Natural killer cell (primary cell): ENCODE measurements at regions not wholly inside any gene's neighbourhood (a gene's known extent, or its start where the extent isn't known, plus 50 kb on each side); places are given as distances from the start of the nearest gene placed in this dataset.
A peak's percentile ranks its signal among the peaks of the same experiment; 100 is the strongest.

Experiments used
- ATAC-seq, 3 donors: fragments of 150-1000 bp in 2 of 3; fragments of 200-7000 bp in 1 of 3; cut with Tn5 transposase; 1 replicate in 1 of 3; 2 replicates in 2 of 3; pipeline ENCODE4 v1.10.0; 2021; ENCODE audit warnings: mild to moderate bottlenecking in 2 of 3, moderate library complexity in 2 of 3
- DNase-seq, 2 donors: peaks; one replicate each; pipeline versions ENCODE4 v3.0.0 to v3.0.0-alpha.2; 2013 to 2021; ENCODE audit warnings: mixed read lengths in 1 of 2
- H3K27ac ChIP-seq: one replicate; pipeline ENCODE4 v1.5.1; 2013; ENCODE audit warnings: mild to moderate bottlenecking, low read length
- H3K27me3 ChIP-seq: one replicate; pipeline ENCODE4 v1.6.1; 2013; ENCODE audit warnings: low read length; ENCODE audit not compliant: control insufficient read depth, insufficient read depth
- H3K36me3 ChIP-seq: one replicate; pipeline ENCODE4 v1.6.1; 2013; ENCODE audit warnings: low read length; ENCODE audit not compliant: control insufficient read depth, insufficient read depth
- H3K4me1 ChIP-seq: one replicate; pipeline ENCODE4 v1.6.1; 2013; ENCODE audit warnings: low read length; ENCODE audit not compliant: control insufficient read depth, insufficient read depth
- H3K4me3 ChIP-seq: one replicate; pipeline ENCODE4 v1.5.1; 2013; ENCODE audit warnings: low read length
- H3K9me3 ChIP-seq: one replicate; pipeline ENCODE4 v1.6.1; 2013; ENCODE audit warnings: low read length; ENCODE audit not compliant: control insufficient read depth, insufficient read depth
- H3K27ac Mint-ChIP-seq, 2 donors: one replicate each; pipeline ENCODE4 v1.8.0; 2022; ENCODE audit warnings: mild to moderate bottlenecking in 2 of 2, mixed read lengths in 2 of 2, moderate library complexity in 1 of 2
- H3K27me3 Mint-ChIP-seq, 2 donors: one replicate each; pipeline ENCODE4 v1.8.0; 2022; ENCODE audit warnings: low read depth in 2 of 2, mixed read lengths in 2 of 2
- H3K36me3 Mint-ChIP-seq: one replicate; pipeline ENCODE4 v1.8.0; 2022; ENCODE audit warnings: mixed read lengths
- H3K4me1 Mint-ChIP-seq, 2 donors: one replicate each; pipeline ENCODE4 v1.8.0; 2022; ENCODE audit warnings: mixed read lengths in 2 of 2
- H3K4me3 Mint-ChIP-seq: one replicate; pipeline ENCODE4 v1.8.0; 2022; ENCODE audit warnings: mild to moderate bottlenecking, moderate library complexity, mixed read lengths
- H3K9me3 Mint-ChIP-seq, 2 donors: one replicate each; pipeline ENCODE4 v1.8.0; 2022; ENCODE audit warnings: mixed read lengths in 2 of 2
- WGBS: methylation state at CpG from one replicate; pipeline ENCODE4 v1.1.7; 2013; ENCODE audit warnings: missing lambda C conversion rate; ENCODE audit not compliant: insufficient coverage; 5-methylcytosine and 5-hydroxymethylcytosine counted together
- intact Hi-C: fragments of 100-400 bp; cut with micrococcal nuclease; formaldehyde crosslinking; loops from one replicate; pipeline ENCODE4 v1.14.2; 2022
- TF ChIP-seq, protein P1 (sequence below): fragments of 200-600 bp; IDR thresholded peaks from one replicate; pipeline ENCODE4 v1.8.0; 2022; ENCODE audit warnings: antibody characterized with exemption

DNA sequence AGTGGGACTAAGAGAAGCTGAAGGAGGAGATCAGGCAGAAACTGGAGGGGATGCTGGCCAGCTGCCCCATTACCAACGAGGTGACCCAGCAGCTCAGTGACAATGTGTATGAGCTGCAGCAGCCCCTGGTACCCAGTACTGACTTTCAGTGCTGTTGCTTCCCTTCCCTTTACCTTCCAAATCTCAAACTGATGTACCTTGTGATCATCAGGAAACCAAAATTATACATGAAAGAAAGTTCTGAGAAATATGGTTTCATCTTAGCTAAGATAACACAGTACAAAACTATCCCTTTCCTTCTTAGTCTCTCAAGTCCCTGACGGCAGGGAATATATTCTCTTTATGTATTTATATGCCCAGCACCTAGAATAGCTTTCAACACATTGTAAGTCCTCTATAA, 52.3 kb upstream of the CERS6 start:
- DNase-seq, result peak in 1 of 2 donors; percentile 10
- H3K27ac ChIP-seq, result no peak overlapping the region
- intact Hi-C loops, result no loop called here
- Mint-ChIP-seq H3K27me3 (peaks cover 16 to 31% of the 10 kb centered on the region in 2 donors), H3K27ac (no peak overlapping the region), H3K4me1 (peaks cover 18 to 21% of the 10 kb centered on the region in 2 donors), H3K36me3 (peaks cover 27% of the 10 kb centered on the region), H3K9me3 (no peaks in the 10 kb centered on the region), H3K4me3 (no peak overlapping the region)
- H3K4me3 ChIP-seq, result no peak overlapping the region
- TF ChIP-seq, protein P1, sequence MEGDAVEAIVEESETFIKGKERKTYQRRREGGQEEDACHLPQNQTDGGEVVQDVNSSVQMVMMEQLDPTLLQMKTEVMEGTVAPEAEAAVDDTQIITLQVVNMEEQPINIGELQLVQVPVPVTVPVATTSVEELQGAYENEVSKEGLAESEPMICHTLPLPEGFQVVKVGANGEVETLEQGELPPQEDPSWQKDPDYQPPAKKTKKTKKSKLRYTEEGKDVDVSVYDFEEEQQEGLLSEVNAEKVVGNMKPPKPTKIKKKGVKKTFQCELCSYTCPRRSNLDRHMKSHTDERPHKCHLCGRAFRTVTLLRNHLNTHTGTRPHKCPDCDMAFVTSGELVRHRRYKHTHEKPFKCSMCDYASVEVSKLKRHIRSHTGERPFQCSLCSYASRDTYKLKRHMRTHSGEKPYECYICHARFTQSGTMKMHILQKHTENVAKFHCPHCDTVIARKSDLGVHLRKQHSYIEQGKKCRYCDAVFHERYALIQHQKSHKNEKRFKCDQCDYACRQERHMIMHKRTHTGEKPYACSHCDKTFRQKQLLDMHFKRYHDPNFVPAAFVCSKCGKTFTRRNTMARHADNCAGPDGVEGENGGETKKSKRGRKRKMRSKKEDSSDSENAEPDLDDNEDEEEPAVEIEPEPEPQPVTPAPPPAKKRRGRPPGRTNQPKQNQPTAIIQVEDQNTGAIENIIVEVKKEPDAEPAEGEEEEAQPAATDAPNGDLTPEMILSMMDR, result no peak
- no peaks in the 10 kb centered on the region for H3K36me3 ChIP-seq
- H3K9me3 ChIP-seq, result no peaks in the 10 kb centered on the region
- no peak for ATAC-seq
- peaks cover 2% of the 10 kb centered on the region for H3K4me1 ChIP-seq
- H3K27me3 ChIP-seq, result no peaks in the 10 kb centered on the region
- 77% methylated on average over 1 of the region's 2 CpGs for WGBS

DNA sequence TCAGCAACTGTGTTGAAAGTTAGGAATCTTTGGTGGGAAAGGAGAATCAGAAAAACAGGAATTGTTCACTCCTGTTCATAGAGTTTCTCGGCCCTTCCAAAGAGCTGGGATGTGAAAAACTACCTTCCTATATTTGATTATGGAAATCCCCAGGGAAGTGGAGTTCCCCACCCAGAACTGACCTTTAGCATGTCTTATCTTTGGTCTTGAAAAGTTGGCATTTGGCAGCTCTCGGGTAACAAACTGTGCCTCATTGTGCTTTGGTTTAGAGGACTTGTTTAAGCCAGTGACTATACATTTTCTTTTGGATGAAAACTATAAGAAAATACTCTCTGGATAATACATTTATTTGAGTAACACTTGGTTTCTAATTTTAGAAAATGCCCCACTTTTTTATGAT, 51.3 kb upstream of the CERS6 start:
- Mint-ChIP-seq H3K9me3 (no peaks in the 10 kb centered on the region), H3K36me3 (peaks cover 18% of the 10 kb centered on the region), H3K27me3 (peaks cover 16 to 22% of the 10 kb centered on the region in 2 donors), H3K4me1 (peaks cover 18 to 21% of the 10 kb centered on the region in 2 donors), H3K27ac (no peak overlapping the region), H3K4me3 (no peak overlapping the region)
- intact Hi-C loops, result no loop called here
- WGBS, result 68% methylated on average over 2 of the region's 2 CpGs
- H3K36me3 ChIP-seq, result no peaks in the 10 kb centered on the region
- ATAC-seq (no peak), DNase-seq (no peak)
- TF ChIP-seq, protein P1, result no peak
- H3K9me3 ChIP-seq, result no peaks in the 10 kb centered on the region
- H3K4me3 ChIP-seq, result no peak overlapping the region
- peaks cover 2% of the 10 kb centered on the region for H3K4me1 ChIP-seq
- H3K27me3 ChIP-seq, result no peaks in the 10 kb centered on the region
- H3K27ac ChIP-seq, result no peak overlapping the region
